ENCODE measurements at regions not wholly inside any gene's neighbourhood (a gene's known extent, or its start where the extent isn't known, plus 50 kb on each side); places are given as distances from the start of the nearest gene placed in this dataset.

DNA sequence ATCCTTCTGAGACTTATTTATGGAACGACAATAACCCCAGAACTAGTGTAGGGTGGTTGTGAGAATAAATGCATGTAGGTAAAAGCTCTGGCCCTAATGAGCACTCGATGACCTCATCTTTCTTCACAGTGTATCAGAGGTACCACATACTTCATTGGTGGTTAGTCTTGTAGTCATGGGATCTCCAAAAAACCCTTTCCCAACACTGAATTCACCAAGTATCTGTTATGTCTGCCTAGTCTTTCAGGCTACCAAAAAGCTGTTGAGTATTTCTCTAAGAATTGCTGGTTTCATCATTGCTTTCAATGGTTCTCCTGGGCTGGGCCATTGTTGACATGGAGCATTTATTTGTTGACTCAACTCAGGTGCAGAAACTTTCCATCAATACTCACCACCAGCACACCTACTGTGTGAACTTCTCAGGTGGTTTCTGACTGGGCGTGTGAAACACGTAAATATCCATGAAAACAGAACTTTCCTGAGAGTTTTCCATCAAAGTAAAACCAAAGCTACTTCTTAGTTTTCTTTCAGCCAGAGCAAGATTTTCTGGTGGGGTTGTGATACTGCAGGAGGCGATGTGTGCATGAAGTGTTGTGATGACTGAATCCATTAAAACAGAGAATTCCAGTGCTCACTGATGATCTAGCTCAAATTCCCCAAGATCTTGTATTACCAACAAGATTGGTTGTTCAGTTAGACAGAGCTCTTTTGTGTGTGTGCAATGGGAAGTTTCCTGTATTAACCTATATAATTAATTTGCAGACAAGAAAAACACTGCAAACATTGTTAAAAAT lies 51.4 kb upstream of the SLC35B4 start:
- no peak overlapping the region for H3K4me3 ChIP-seq (ENCODE audit: low read length)

More for the DNA sequence above, 51.4 kb upstream of the SLC35B4 start:
- Histone ChIP-seq H3K4me1 (ENCODE audit: control insufficient read depth, insufficient read depth, low read length) (peaks cover 88% of the 10 kb centered on the region), H3K36me3 (ENCODE audit: control insufficient read depth, insufficient read depth, low read length) (no peaks in the 10 kb centered on the region), H3K9me3 (ENCODE audit: control insufficient read depth, low read length) (no peaks in the 10 kb centered on the region), H3K9ac (ENCODE audit: low read length) (peak overlapping the region; percentile 18), H3K27me3 (ENCODE audit: control insufficient read depth, insufficient read depth, low read length) (no peaks in the 10 kb centered on the region)

Data from mucosa of stomach (tissue), 1 donor.